CD4-positive, alpha-beta T cell (primary cell): ENCODE measurements at regions not wholly inside any gene's neighbourhood (a gene's known extent, or its start where the extent isn't known, plus 50 kb on each side); places are given as distances from the start of the nearest gene placed in this dataset.

Experiments used
- ATAC-seq: fragments of 200-7000 bp; cut with Tn5 transposase; one replicate; pipeline ENCODE4 v1.10.0; 2022; ENCODE audit warnings: mild to moderate bottlenecking; ENCODE audit not compliant: poor library complexity
- CTCF ChIA-PET: fragments of 350-600 bp; sonication (Branson Sonifier 250); formaldehyde crosslinking; loops from one replicate; lab custom pipeline; 2021; ENCODE audit warnings: antibody characterized with exemption, inconsistent platforms; lab: Charles Lee
- POLR2A ChIA-PET: fragments of 350-600 bp; sonication (Branson Sonifier 250); formaldehyde crosslinking; loops from one replicate; lab custom pipeline; 2021; ENCODE audit warnings: antibody characterized with exemption, inconsistent platforms; lab: Charles Lee
- DNase-seq, 14 experiments: peaks; one replicate each; pipeline ENCODE4 v3.0.0-alpha.2; 2013 to 2020; ENCODE audit warnings: mixed read lengths in 2 of 14
- H3K27ac ChIP-seq, 2 donors: one replicate each; pipeline versions ENCODE4 v1.5.1 to v1.7.0; 2013; ENCODE audit warnings: low read length in 2 of 2, low read depth in 1 of 2, mild to moderate bottlenecking in 1 of 2
- H3K27me3 ChIP-seq, 2 experiments: 1 replicate in 1 of 2; 2 replicates in 1 of 2; pipeline versions ENCODE4 v1.6.1 to v1.7.0; 2013; ENCODE audit warnings: low read length in 2 of 2, control low read depth in 1 of 2, mild to moderate bottlenecking in 1 of 2, moderate library complexity in 1 of 2; ENCODE audit not compliant: insufficient read depth in 2 of 2, control insufficient read depth in 1 of 2
- H3K36me3 ChIP-seq: one replicate; pipeline ENCODE4 v1.6.1; 2013; ENCODE audit warnings: low read length, control low read depth; ENCODE audit not compliant: insufficient read depth
- H3K4me1 ChIP-seq: one replicate; pipeline ENCODE4 v1.6.1; 2013; ENCODE audit warnings: low read length, control low read depth; ENCODE audit not compliant: insufficient read depth
- H3K4me3 ChIP-seq: one replicate; pipeline ENCODE4 v1.5.1; 2013; ENCODE audit warnings: mild to moderate bottlenecking, low read length, moderate library complexity
- H3K9me3 ChIP-seq, 2 experiments: 1 replicate in 1 of 2; 2 replicates in 1 of 2; pipeline versions ENCODE4 v1.6.1 to v1.7.0; 2013; ENCODE audit warnings: low read length in 2 of 2, mild to moderate bottlenecking in 2 of 2, control low read depth in 1 of 2, moderate library complexity in 1 of 2; ENCODE audit not compliant: control insufficient read depth in 1 of 2, insufficient read depth in 1 of 2
- H3K27ac Mint-ChIP-seq: one replicate; pipeline ENCODE4 v1.8.0; 2020; ENCODE audit warnings: mixed read lengths
- H3K27me3 Mint-ChIP-seq: one replicate; pipeline ENCODE4 v1.8.0; 2021; ENCODE audit warnings: mixed read lengths
- H3K36me3 Mint-ChIP-seq: one replicate; pipeline ENCODE4 v1.8.0; 2021; ENCODE audit warnings: low read depth, mixed read lengths
- H3K4me1 Mint-ChIP-seq: one replicate; pipeline ENCODE4 v1.8.0; 2021; ENCODE audit warnings: low read depth, mixed read lengths
- H3K4me3 Mint-ChIP-seq: one replicate; pipeline ENCODE4 v1.8.0; 2020; ENCODE audit warnings: mild to moderate bottlenecking, mixed read lengths
- H3K9me3 Mint-ChIP-seq: one replicate; pipeline ENCODE4 v1.8.0; 2020; ENCODE audit warnings: mixed read lengths
- intact Hi-C, 2 experiments: fragments of 100-400 bp; cut with DNase I in 1 of 2; cut with micrococcal nuclease in 1 of 2; formaldehyde crosslinking; loops; one replicate each; pipeline versions ENCODE4 v1.15.1 to v1.9.0; 2023 to 2025; cut with DNase I, micrococcal nuclease
- TF ChIP-seq, protein P1 (sequence below): fragments of 200-600 bp; IDR thresholded peaks from one replicate; pipeline ENCODE4 v1.8.0; 2022; ENCODE audit warnings: antibody characterized with exemption, mild to moderate bottlenecking

DNA sequence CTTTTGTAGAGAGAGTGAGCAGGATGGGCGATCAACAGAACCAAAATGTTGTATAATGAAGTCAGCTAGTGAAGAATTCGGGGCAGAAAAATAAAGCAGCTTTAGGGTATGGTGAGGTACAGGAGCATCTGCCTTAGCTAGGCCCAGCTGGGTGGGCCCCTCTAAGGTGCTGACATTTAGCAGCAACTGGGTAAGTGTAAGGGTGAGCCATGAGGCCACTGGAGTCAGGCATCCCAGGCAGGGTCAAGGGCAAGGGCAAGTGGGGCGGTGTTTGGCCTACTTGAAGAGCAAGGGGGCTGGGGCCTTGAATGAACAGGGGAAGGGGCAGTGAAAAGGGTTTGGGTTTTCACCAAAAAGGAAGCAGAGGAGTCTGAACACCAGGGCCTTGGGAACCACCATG is 583.6 kb downstream of the BCL11B start:
- Histone ChIP-seq H3K4me3 (no peak overlapping the region), H3K36me3 (no peaks in the 10 kb centered on the region), H3K9me3 (no peaks in the 10 kb centered on the region), H3K27ac (no peak overlapping the region), H3K27me3 (peaks cover 0 to 4% of the 10 kb centered on the region in 2 experiments), H3K4me1 (no peaks in the 10 kb centered on the region)
- no peak overlapping the region for H3K4me3 Mint-ChIP-seq
- TF ChIP-seq, protein P1, sequence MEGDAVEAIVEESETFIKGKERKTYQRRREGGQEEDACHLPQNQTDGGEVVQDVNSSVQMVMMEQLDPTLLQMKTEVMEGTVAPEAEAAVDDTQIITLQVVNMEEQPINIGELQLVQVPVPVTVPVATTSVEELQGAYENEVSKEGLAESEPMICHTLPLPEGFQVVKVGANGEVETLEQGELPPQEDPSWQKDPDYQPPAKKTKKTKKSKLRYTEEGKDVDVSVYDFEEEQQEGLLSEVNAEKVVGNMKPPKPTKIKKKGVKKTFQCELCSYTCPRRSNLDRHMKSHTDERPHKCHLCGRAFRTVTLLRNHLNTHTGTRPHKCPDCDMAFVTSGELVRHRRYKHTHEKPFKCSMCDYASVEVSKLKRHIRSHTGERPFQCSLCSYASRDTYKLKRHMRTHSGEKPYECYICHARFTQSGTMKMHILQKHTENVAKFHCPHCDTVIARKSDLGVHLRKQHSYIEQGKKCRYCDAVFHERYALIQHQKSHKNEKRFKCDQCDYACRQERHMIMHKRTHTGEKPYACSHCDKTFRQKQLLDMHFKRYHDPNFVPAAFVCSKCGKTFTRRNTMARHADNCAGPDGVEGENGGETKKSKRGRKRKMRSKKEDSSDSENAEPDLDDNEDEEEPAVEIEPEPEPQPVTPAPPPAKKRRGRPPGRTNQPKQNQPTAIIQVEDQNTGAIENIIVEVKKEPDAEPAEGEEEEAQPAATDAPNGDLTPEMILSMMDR, result no peak
- ChIA-PET CTCF (no interaction called here), POLR2A (no interaction called here)
- intact Hi-C loops, result no loop called here
- ATAC-seq (no peak), DNase-seq (no peak)
- no peaks in the 10 kb centered on the region for H3K9me3 Mint-ChIP-seq
- H3K27me3 Mint-ChIP-seq, result no peaks in the 10 kb centered on the region
- no peaks in the 10 kb centered on the region for H3K36me3 Mint-ChIP-seq
- H3K27ac Mint-ChIP-seq, result no peak overlapping the region
- peaks cover 5% of the 10 kb centered on the region for H3K4me1 Mint-ChIP-seq

DNA sequence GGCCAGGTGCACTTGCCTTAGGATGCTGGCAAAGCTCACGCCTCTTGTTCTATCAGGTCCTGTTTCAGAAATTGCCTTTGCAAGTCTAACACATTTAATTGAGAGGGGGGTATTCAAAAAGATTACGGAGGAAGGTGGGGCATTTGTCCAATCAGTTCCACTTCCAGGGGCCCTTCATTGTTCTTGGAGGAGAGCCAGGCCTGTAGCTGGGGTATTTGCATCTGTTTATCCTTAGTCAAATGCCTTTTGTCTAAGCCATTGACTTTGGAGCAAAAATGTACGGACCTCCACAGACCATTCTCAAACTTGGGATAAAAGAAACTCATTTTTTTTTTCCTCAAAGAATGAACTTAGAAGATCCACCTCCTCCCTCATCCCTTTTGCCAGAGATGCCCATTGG is 582.0 kb downstream of the BCL11B start:
- intact Hi-C loops, result no loop called here
- Mint-ChIP-seq H3K4me3 (no peak overlapping the region), H3K27ac (no peak overlapping the region), H3K36me3 (no peaks in the 10 kb centered on the region), H3K4me1 (peaks cover 5% of the 10 kb centered on the region), H3K9me3 (no peaks in the 10 kb centered on the region), H3K27me3 (no peaks in the 10 kb centered on the region)
- POLR2A ChIA-PET, result no interaction called here
- no peaks in the 10 kb centered on the region for H3K27me3 ChIP-seq
- no peak overlapping the region for H3K27ac ChIP-seq
- CTCF ChIA-PET, result no interaction called here
- no peak overlapping the region for H3K4me3 ChIP-seq
- no peak for DNase-seq
- no peaks in the 10 kb centered on the region for H3K36me3 ChIP-seq
- TF ChIP-seq, protein P1, result no peak
- H3K9me3 ChIP-seq, result no peaks in the 10 kb centered on the region
- ATAC-seq, result no peak
- H3K4me1 ChIP-seq, result no peaks in the 10 kb centered on the region

DNA sequence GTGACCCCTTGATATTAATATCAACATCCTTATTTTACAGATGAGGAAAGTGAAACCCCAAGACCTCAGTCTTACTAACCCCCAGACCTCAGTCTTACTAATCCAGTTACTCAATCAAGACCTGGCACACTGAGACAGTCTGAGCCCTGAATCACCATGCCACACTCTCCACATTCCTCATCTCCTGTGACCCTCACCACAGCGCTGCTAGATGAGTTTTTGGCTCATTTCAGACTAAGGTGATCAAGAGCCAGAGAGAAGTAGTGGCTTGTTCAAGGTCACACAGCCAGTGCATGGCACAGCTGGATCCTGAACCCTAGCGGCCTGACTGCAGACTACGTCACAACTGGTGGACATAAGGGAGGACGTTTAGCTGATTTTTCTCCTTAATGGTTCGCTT is 579.2 kb downstream of the BCL11B start:
- DNase-seq, result no peak
- peaks cover 4 to 11% of the 10 kb centered on the region in 2 experiments for H3K9me3 ChIP-seq
- no peaks in the 10 kb centered on the region for H3K27me3 ChIP-seq
- Mint-ChIP-seq H3K9me3 (peaks cover 10% of the 10 kb centered on the region), H3K4me1 (peaks cover 5% of the 10 kb centered on the region), H3K27ac (no peak overlapping the region), H3K4me3 (no peak overlapping the region), H3K27me3 (no peaks in the 10 kb centered on the region), H3K36me3 (no peaks in the 10 kb centered on the region)
- H3K4me1 ChIP-seq, result no peaks in the 10 kb centered on the region
- H3K36me3 ChIP-seq, result no peaks in the 10 kb centered on the region
- intact Hi-C loops, result no loop called here
- ATAC-seq, result no peak
- ChIA-PET CTCF (interaction anchor here (0.7 kb wide), 1 partner anchor 1254 kb away, joined by 3 read pairs; no protein-coding TSS in a partner anchor), POLR2A (no interaction called here)
- no peak overlapping the region for H3K4me3 ChIP-seq
- TF ChIP-seq, protein P1, result no peak
- H3K27ac ChIP-seq, result no peak overlapping the region
